ENCODE measurements at regions not wholly inside any gene's neighbourhood (a gene's known extent, or its start where the extent isn't known, plus 50 kb on each side); places are given as distances from the start of the nearest gene placed in this dataset.
"Not testable (repeated sequence)": the region's sequence is repeated elsewhere in the genome, so short reads cannot be mapped to it uniquely, and the experiment has no call there.

GRCh38 chr2:5022708-5023635, 669.2 kb upstream of the SOX11 start:
- not testable (repeated sequence) for TF ChIP-seq CTCF (IDR thresholded peaks at IDR 0.05); POLR2A (IDR thresholded peaks at IDR 0.05; ENCODE audit: low read depth); EP300 (IDR thresholded peaks at IDR 0.05)
